IMR-90 (cell line): ENCODE measurements at regions not wholly inside any gene's neighbourhood (a gene's known extent, or its start where the extent isn't known, plus 50 kb on each side); places are given as distances from the start of the nearest gene placed in this dataset.

Experiments used
- ATAC-seq: fragments of 200-7000 bp; cut with Tn5 transposase; 2 replicates; pipeline ENCODE4 v1.9.1; 2020; ENCODE audit warnings: low read depth, mild to moderate bottlenecking, moderate library complexity
- BruUV-seq: library from RNA; stranded (reverse); fragments of 400-500 nt; replicated peaks from 2 replicates; lab custom pipeline; 2021; lab: Mats Ljungman, UMichigan
- CTCF ChIA-PET: fragments of 300-600 bp; formaldehyde crosslinking; extraction: SDS; loops from one replicate; lab custom pipeline; 2021; ENCODE audit warnings: antibody characterized with exemption; lab: Yijun Ruan, JAX
- POLR2A ChIA-PET: fragments of 300-600 bp; sonication (Branson Sonifier 250); formaldehyde crosslinking; loops from one replicate; lab custom pipeline; 2022; ENCODE audit warnings: antibody characterized with exemption; ENCODE audit not compliant: unreplicated experiment; lab: Charles Lee
- DNase-seq: peaks from one replicate; pipeline ENCODE4 v3.0.0; 2013
- H2AFZ ChIP-seq: replicated peaks from 2 replicates; pipeline ENCODE3; 2013; ENCODE audit warnings: low read length, mild to moderate bottlenecking; ENCODE audit not compliant: poor library complexity
- H2AK5ac ChIP-seq: 2 replicates; pipeline ENCODE4 v1.6.1; 2013; ENCODE audit warnings: low read depth, low read length, inconsistent platforms
- H2AK9ac ChIP-seq: replicated peaks from 2 replicates; pipeline ENCODE3; 2013; ENCODE audit warnings: mild to moderate bottlenecking, low read depth, low read length, moderate library complexity; ENCODE audit not compliant: poor library complexity
- H2BK120ac ChIP-seq: 2 replicates; pipeline ENCODE4 v1.6.1; 2013; ENCODE audit warnings: low read depth, low read length, inconsistent platforms
- H2BK15ac ChIP-seq: 3 replicates; pipeline ENCODE4 v1.6.1; 2013; ENCODE audit warnings: low read depth, low read length, inconsistent platforms
- H2BK20ac ChIP-seq: 2 replicates; pipeline ENCODE4 v1.6.1; 2013; ENCODE audit warnings: low read depth, mild to moderate bottlenecking, inconsistent platforms, low read length, moderate library complexity
- H2BK5ac ChIP-seq: 2 replicates; pipeline ENCODE4 v1.6.1; 2013; ENCODE audit warnings: mild to moderate bottlenecking, low read depth, low read length, inconsistent platforms; ENCODE audit not compliant: poor library complexity, severe bottlenecking
- H3K14ac ChIP-seq: replicated peaks from 2 replicates; pipeline ENCODE4 v1.6.1; 2013; ENCODE audit warnings: low read depth, low read length, inconsistent platforms
- H3K18ac ChIP-seq: 2 replicates; pipeline ENCODE4 v1.6.1; 2013; ENCODE audit warnings: low read depth, low read length, control low read depth
- H3K23ac ChIP-seq: 2 replicates; pipeline ENCODE4 v1.6.1; 2013; ENCODE audit warnings: low read depth, low read length, inconsistent platforms
- H3K27ac ChIP-seq: 2 replicates; pipeline ENCODE4 v1.5.1; 2013; ENCODE audit warnings: mild to moderate bottlenecking, control low read depth, low read length; ENCODE audit not compliant: insufficient read depth
- H3K27me3 ChIP-seq: 2 replicates; pipeline ENCODE4 v1.6.1; 2013; ENCODE audit warnings: low read length; ENCODE audit not compliant: control insufficient read depth, insufficient read depth
- H3K36me3 ChIP-seq: 2 replicates; pipeline ENCODE4 v1.6.1; 2013; ENCODE audit warnings: low read length, mixed read lengths; ENCODE audit not compliant: control insufficient read depth, insufficient read depth
- H3K4ac ChIP-seq: 2 replicates; pipeline ENCODE4 v1.6.1; 2013; ENCODE audit warnings: low read depth, low read length, inconsistent platforms
- H3K4me1 ChIP-seq: 2 replicates; pipeline ENCODE4 v1.6.1; 2013; ENCODE audit warnings: low read length, mixed read lengths; ENCODE audit not compliant: control insufficient read depth, insufficient read depth
- H3K4me2 ChIP-seq: 2 replicates; pipeline ENCODE4 v1.6.1; 2013; ENCODE audit warnings: low read depth, mild to moderate bottlenecking, control low read depth, low read length, moderate library complexity
- H3K4me3 ChIP-seq: 2 replicates; pipeline ENCODE4 v1.5.1; 2013; ENCODE audit warnings: low read depth, mild to moderate bottlenecking, control low read depth, low read length, moderate library complexity; ENCODE audit not compliant: insufficient read depth
- H3K56ac ChIP-seq: 2 replicates; pipeline ENCODE4 v1.6.1; 2013; ENCODE audit warnings: low read length, inconsistent platforms; ENCODE audit not compliant: insufficient read depth; ENCODE audit errors: extremely low read depth
- H3K79me1 ChIP-seq, 2 experiments: 2 replicates each; pipeline ENCODE4 v1.6.1; 2013; ENCODE audit warnings: low read length in 2 of 2, inconsistent platforms in 1 of 2, low read depth in 1 of 2
- H3K9ac ChIP-seq: 2 replicates; pipeline ENCODE4 v1.6.1; 2013; ENCODE audit warnings: low read depth, low read length, control low read depth
- H3K9me1 ChIP-seq: 2 replicates; pipeline ENCODE4 v1.6.1; 2013; ENCODE audit warnings: low read length, inconsistent platforms; ENCODE audit not compliant: insufficient read depth
- H3K9me3 ChIP-seq: 2 replicates; pipeline ENCODE4 v1.6.1; 2013; ENCODE audit warnings: low read length; ENCODE audit not compliant: control insufficient read depth, insufficient read depth
- H4K20me1 ChIP-seq: 2 replicates; pipeline ENCODE4 v1.6.1; 2013; ENCODE audit warnings: low read length, inconsistent platforms; ENCODE audit not compliant: insufficient read depth
- H4K5ac ChIP-seq: 2 replicates; pipeline ENCODE4 v1.6.1; 2013; ENCODE audit warnings: mild to moderate bottlenecking, low read depth, low read length, control low read depth
- H4K8ac ChIP-seq, 2 experiments: 2 replicates each; pipeline ENCODE4 v1.6.1; 2013; ENCODE audit warnings: low read depth in 2 of 2, low read length in 2 of 2, control low read depth in 1 of 2, inconsistent platforms in 1 of 2
- H4K91ac ChIP-seq: 2 replicates; pipeline ENCODE4 v1.6.1; 2013; ENCODE audit warnings: low read depth, low read length, inconsistent platforms; ENCODE audit not compliant: insufficient read depth
- BHLHE40 ChIP-seq: fragments of 150-350 bp; IDR thresholded peaks from 2 replicates; pipeline ENCODE4 v1.6.1; 2016; ENCODE audit warnings: mild to moderate bottlenecking, low read depth, low read length
- CEBPB ChIP-seq: IDR thresholded peaks from 2 replicates; pipeline ENCODE4 v1.6.1; 2012; ENCODE audit warnings: low read depth, low read length, improper control_type of control experiment
- CHD1 ChIP-seq: IDR thresholded peaks from 2 replicates; pipeline ENCODE4 v1.6.1; 2012; ENCODE audit warnings: low read depth, low read length, improper control_type of control experiment
- FOS ChIP-seq: fragments of 150-350 bp; IDR thresholded peaks from 2 replicates; pipeline ENCODE4 v1.6.1; 2016; ENCODE audit warnings: low read depth, low read length
- MAFK ChIP-seq: IDR thresholded peaks from 2 replicates; pipeline ENCODE4 v1.6.1; 2012; ENCODE audit warnings: low read depth, low read length, improper control_type of control experiment
- MAZ ChIP-seq: IDR thresholded peaks from 2 replicates; pipeline ENCODE4 v1.6.1; 2012; ENCODE audit warnings: low read depth, mild to moderate bottlenecking, low read length, improper control_type of control experiment, moderate library complexity, borderline replicate concordance
- MXI1 ChIP-seq: IDR thresholded peaks from 2 replicates; pipeline ENCODE4 v1.6.1; 2012; ENCODE audit warnings: low read depth, mild to moderate bottlenecking, low read length, moderate library complexity, borderline replicate concordance
- POLR2A ChIP-seq: IDR thresholded peaks from 2 replicates; pipeline ENCODE4 v1.6.1; 2012; ENCODE audit warnings: mild to moderate bottlenecking, low read depth, low read length
- RAD21 ChIP-seq: IDR thresholded peaks from 2 replicates; pipeline ENCODE4 v1.6.1; 2012; ENCODE audit warnings: low read length, improper control_type of control experiment
- WGBS, 2 experiments: methylation state at CpG; one replicate each; pipeline versions ENCODE4 v1.1.5 to v1.1.7; 2013; ENCODE audit warnings: missing lambda C conversion rate in 2 of 2; ENCODE audit not compliant: insufficient read length in 1 of 2; ENCODE audit errors: extremely low coverage in 2 of 2; 5-methylcytosine and 5-hydroxymethylcytosine counted together
- dilution Hi-C: fragments of 300-500 bp; cut with HindIII; formaldehyde crosslinking; loops from one replicate; pipeline ENCODE4 v1.14.3; 2018; ENCODE audit warnings: low sequenced_read_pairs; ENCODE audit not compliant: unreplicated experiment
- in situ Hi-C: fragments of 300-500 bp; cut with MboI; formaldehyde crosslinking; loops from 3 replicates; pipeline ENCODE4 v1.14.3; 2019; ENCODE audit warnings: low sequenced_read_pairs, inconsistent platforms, mixed read lengths
- intact Hi-C: fragments of 100-400 bp; cut with micrococcal nuclease; formaldehyde crosslinking; loops from 2 replicates; pipeline ENCODE4 v1.10.0; 2022

DNA sequence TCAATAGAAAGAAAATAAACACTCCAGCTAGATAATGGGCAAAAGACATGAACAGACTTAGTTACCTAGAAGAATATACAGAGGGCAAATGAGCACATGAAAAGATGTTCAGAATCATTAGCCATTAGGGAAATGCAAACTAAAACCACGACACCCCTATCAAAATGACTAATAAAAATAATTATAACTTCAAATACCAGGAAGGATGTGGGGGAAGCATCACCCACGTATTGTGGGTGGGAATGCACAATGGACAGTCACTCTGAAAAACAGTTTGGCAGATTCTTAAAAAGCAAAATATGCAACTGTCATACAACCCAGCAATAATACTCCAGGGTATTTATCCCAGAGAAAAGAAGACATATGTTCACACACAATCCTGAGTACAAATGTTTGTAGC is 92.6 kb downstream of the DLL1 start:
- WGBS, 2 experiments = no CpG with 5 or more reads among the region's 2 CpGs
- TF ChIP-seq CHD1 (no peak), MAZ (no peak), POLR2A (no peak), BHLHE40 (no peak), RAD21 (no peak), CEBPB (no peak), MAFK (no peak), MXI1 (no peak), FOS (no peak)
- no TSS peak for BruUV-seq
- H2BK20ac ChIP-seq = no peak overlapping the region
- intact Hi-C loops (no loop called here), dilution Hi-C loops (no loop called here), in situ Hi-C loops (no loop called here)
- DNase-seq (no peak), ATAC-seq (no peak)
- no peaks in the 10 kb centered on the region for H3K36me3 ChIP-seq
- no peaks in the 10 kb centered on the region for H3K27me3 ChIP-seq
- no peak overlapping the region for H2BK5ac ChIP-seq
- no peak overlapping the region for H2AK5ac ChIP-seq
- H3K4me3 ChIP-seq = no peak overlapping the region
- no peak overlapping the region for H2AK9ac ChIP-seq
- no peak overlapping the region for H4K8ac ChIP-seq
- H3K23ac ChIP-seq = no peak overlapping the region
- H2BK120ac ChIP-seq = no peak overlapping the region
- H3K4me2 ChIP-seq = no peak overlapping the region
- no peaks in the 10 kb centered on the region for H4K20me1 ChIP-seq
- H3K18ac ChIP-seq = no peak overlapping the region
- no peak overlapping the region for H4K91ac ChIP-seq
- no peak overlapping the region for H2AFZ ChIP-seq
- no peak overlapping the region for H2BK15ac ChIP-seq
- H3K14ac ChIP-seq = no peak overlapping the region
- no peak overlapping the region for H3K4ac ChIP-seq
- no peak overlapping the region for H3K27ac ChIP-seq
- peaks cover 8% of the 10 kb centered on the region for H3K9me3 ChIP-seq
- no peak overlapping the region for H3K56ac ChIP-seq
- no peaks in the 10 kb centered on the region for H3K9me1 ChIP-seq
- H3K79me1 ChIP-seq = no peaks in the 10 kb centered on the region
- no peaks in the 10 kb centered on the region for H3K4me1 ChIP-seq
- no peak overlapping the region for H4K5ac ChIP-seq
- H3K9ac ChIP-seq = no peak overlapping the region
- ChIA-PET POLR2A (no interaction called here), CTCF (no interaction called here)
